RCC 7860 (cell line): ENCODE measurements at regions not wholly inside any gene's neighbourhood (a gene's known extent, or its start where the extent isn't known, plus 50 kb on each side); places are given as distances from the start of the nearest gene placed in this dataset.
"Not testable (repeated sequence)": the region's sequence is repeated elsewhere in the genome, so short reads cannot be mapped to it uniquely, and the experiment has no call there.

ENCODE experiments used
- DNase-seq: peaks from one replicate; pipeline ENCODE4 v3.0.0-alpha.2; 2015; ENCODE audit warnings: low spot score
- FAIRE-seq: peaks from 2 replicates; lab custom pipeline; 2012; peaks lifted over from hg19 to GRCh38; lab: Jason Lieb, UNC

DNA sequence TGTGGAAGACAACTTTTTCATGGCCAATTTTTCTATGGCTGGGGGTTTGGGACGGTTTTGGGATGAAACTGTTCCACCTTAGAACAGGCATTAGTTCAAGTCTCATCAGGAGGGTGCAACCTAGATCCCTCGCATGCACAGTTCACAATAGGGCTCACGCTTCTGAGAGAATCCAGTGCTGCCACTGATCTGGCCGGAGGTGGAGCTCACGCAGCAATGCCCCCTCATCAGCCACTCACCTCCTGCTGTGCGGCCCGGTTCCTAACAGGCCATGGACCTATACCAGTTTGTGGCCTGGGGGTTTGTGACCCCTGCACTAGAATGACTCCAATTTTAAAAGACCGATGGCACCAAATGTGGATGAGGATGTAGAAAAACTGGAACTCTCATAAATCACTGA lies 127.2 kb upstream of the IER5L start:
- FAIRE-seq (no peak), DNase-seq (no peak)

DNA sequence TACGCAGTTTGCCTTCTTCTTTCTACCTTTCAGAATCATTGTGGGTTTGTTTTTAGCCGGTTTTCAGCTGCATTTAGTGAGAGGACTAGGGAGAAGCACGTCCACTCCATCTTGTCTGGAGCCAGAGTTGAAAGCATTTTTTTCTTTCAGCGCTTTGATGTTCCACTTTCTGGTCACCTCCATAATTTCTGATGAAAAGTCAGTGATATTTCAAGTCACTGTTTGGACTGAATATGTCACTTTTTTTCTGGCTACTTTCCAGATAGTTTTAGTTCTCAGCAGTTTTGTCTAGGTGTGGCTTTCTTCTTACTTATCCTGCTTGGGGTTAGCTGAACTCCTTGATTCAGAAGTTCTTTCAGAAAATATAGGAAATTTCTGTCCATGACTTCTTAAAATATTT lies 123.9 kb upstream of the IER5L start:
- DNase-seq (no peak), FAIRE-seq (no peak)

DNA sequence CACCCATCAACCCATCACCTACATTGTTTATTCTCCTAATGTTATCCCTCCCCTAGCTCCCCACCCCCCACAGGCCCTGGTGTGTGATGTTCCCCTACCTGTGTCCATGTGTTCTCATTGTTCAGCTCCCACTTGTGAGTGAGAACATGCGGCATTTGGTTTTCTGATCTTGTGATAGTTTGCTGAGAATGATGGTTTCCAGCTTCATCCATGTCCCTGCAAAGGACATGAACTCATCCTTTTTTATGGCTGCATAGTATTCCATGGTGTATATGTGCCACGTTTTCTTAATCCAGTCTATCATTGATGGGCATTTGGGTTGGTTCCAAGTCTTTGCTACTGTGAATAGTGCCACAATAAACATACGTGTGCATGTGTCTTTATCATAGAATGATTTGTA lies 118.1 kb upstream of the IER5L start:
- not testable (repeated sequence) for DNase-seq, FAIRE-seq

DNA sequence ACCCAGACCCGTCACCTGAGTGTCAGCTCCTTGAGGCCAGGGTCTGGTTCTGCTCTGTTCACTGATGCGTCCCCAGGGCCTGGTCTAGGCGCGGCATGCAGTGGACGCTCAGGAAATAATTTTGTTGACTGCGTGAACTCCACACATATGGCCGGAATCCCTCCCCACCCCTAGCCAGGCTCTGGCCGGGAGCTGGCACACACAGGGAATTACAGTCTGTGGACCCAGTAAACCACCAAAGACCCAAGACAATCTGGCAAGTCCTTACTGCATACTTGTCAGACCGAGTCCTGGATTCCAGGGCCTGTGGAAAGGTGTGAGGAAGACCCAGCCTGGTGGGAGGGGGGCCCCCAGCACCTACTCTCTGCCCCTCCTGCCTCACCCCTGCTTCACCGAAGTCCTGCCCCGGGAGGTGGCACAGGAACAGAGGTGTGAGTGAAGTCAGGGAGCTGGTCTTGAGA lies 113.0 kb upstream of the IER5L start:
- FAIRE-seq (no peak), DNase-seq (no peak)

DNA sequence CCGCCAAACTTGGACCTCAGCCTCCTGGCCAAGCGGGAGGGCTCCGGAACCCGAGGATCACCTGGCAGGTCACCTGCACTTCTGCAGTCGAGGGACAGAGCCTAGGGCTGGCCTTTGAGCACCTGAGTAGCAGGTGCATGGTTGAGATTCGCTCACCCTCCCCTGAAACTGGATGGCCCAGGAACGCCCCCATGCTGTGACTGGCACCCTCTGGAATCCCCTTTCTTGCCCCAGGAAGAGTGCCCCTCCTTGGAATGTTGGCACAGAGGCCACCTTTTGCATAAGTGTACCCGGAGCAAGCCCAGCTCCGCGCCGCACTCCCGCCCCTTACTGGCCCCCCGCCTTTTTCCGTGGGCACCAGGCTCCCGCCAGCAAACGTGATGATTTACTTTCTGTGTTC lies 112.5 kb upstream of the IER5L start:
- FAIRE-seq (no peak), DNase-seq (no peak)

DNA sequence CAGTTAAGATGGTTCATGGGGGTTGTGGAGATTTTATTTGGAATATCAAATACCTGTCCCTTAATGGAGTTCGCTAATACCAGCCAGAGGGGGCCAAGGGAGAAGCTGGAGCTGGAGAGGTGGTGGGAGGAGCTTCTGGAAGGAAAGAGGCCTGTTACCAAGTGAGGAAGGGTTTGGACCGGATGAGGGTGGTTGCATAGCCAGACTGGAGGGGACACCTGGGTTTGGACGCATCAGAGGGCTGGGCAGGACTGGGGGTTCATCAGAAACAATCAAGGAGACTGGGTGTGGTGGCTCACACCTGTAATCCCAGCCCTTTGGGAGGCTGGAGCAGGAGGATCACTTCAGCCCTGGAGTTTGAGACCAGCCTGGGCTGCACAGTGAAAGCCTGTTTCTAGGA lies 111.8 kb upstream of the IER5L start:
- DNase-seq (no peak), FAIRE-seq (no peak)

DNA sequence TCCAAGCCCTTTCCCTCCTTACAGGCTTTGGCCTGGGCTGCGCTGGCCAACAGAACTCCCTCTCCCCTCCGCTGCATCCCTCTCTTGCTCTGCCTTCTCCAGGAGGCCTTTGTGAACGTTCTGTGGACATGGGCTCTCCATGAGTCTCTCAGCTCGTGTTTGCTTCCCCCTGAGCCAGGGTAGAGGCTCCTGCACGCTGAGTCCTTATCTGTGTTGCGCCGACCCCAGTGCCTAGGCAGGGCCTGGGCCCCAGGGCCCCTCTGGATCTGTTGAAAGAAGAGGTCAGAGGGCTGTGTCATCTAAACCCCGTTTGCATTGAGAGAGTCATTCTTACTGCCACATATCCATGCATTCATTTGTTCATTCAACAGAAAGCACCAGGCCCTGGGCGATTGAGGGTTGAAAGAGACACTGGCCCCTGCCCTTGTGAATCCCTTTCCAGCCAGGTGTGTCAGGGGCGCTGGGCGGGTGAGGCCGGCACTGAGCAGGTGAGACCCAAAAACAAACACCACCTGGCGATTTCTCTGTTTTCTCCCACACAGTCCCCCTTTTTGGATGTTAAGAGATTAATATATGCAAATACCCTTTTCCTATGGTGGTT lies 111.2 kb upstream of the IER5L start:
- FAIRE-seq (no peak), DNase-seq (no peak)

DNA sequence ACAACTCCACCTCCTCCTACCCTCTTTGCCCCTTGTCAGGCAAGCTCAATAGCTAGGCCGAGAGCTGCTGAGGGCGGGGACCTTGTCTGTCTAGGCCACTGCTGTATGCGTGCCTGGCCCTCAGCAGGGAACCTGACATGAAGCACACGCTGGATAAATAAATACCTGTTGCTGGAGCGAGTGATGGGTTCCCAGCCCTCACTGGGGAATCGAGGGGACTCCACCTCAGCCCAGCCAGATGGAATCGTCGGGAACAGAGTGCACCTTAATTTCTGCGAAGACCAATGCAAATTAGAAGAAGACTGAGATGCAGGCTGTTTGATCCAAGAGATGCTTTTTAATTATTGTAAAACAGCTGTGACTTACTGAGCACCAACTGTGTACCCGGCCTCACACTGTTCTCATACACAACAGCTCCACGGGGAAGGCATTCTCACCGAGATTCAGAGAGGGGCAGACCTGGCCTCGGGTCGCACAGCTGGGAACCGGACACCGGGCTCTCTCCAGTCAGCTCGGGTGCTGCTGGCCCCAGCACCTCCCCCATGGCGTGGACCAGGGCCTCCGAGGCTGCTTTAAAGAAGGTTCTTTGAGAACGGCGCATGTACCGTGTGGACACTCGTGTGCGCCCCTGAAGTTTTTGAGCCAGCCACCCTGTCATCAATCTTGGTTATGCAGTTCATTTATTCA lies 109.7 kb upstream of the IER5L start:
- FAIRE-seq (no peak), DNase-seq (no peak)

DNA sequence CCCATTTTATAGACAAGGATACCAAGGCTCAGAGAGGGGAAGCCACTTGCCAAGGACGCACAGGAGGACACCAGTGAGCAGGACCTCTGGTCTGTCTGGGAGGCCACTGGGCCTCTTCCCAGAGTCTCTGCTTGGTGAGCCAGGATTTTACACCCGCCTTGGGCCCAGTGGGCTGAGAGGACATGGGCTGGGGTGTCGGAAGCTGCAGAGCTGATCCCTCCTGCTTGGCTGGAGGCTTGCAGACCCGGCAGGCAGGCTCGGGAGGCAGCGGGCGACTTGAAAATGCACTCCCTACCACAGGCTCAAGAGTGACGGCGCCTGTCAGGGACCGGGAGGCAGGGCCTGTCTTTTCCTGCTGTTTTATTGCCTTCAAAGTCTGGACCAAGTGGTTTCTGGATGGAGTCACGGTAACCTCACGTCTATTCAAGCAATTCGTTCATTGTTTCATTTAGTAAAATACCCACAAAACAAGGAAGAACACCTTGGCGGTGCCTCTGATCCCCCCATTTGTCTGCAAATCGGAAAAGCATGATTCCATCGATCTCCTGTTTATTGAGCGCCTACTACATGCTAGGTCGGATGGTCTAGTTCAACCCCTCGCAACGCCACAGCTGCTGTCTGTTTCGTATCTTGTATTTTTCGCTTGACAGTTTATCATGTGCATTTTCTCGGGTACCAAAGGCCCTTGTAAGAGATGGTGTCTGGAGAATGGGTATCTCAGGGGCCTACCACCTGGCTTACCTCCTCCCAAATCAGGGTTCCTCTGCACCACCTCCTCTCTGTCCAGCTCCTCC lies 108.1 kb upstream of the IER5L start:
- FAIRE-seq = no peak
- no peak for DNase-seq

DNA sequence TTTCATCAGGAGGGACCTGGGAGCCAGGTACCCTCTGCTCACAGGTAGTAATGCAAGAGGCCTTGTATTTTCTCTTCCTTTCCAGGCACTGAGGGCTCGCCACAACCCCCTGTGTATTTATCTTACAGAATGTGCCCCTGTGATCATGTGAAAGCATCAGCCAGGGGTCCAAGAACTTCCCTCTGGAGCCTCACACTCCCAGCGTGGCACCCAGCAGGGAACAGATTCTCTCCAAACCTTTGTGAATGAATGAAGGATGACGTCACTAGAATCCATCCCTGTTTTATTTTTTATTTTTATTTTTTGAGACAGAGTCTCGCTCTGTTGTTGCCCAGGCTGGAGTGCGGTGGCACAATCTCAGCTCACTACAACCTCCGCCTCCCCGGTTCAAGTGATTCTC lies 107.3 kb upstream of the IER5L start:
- no peak for DNase-seq
- no peak for FAIRE-seq

DNA sequence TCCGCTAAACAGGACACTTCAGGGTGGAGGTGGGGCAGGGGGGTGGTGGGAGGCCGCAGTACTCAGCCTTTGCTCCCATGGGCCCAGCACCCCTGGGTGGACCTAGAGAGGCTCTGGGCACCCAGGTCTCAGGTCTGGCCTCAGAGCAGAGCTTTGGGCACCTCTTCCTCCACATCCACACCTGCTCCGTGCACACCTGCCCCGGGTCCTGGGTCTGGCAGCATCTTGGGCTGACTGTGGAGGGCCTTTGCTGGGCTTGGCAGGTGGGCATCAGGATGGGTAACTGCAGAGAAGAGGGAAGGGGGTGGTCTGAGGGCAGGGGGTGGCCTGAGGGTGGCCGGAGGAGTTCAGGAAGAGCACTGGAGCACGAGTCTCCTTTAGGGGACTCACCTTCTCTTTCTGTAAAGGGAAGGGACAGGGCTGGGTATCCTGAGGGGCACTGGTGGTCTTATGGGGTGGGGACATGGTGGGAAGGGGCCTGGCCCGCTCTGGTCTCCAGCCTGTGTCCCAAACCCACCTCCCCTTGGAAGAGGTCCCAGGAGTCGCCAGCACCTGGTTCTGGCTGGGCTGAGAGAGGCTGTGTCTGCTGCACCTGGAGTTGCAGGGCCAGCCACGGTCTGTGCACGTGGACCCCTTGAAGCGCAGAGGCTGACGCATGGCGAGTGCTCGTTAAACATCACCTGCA lies 106.7 kb upstream of the IER5L start:
- DNase-seq (no peak), FAIRE-seq (no peak)

DNA sequence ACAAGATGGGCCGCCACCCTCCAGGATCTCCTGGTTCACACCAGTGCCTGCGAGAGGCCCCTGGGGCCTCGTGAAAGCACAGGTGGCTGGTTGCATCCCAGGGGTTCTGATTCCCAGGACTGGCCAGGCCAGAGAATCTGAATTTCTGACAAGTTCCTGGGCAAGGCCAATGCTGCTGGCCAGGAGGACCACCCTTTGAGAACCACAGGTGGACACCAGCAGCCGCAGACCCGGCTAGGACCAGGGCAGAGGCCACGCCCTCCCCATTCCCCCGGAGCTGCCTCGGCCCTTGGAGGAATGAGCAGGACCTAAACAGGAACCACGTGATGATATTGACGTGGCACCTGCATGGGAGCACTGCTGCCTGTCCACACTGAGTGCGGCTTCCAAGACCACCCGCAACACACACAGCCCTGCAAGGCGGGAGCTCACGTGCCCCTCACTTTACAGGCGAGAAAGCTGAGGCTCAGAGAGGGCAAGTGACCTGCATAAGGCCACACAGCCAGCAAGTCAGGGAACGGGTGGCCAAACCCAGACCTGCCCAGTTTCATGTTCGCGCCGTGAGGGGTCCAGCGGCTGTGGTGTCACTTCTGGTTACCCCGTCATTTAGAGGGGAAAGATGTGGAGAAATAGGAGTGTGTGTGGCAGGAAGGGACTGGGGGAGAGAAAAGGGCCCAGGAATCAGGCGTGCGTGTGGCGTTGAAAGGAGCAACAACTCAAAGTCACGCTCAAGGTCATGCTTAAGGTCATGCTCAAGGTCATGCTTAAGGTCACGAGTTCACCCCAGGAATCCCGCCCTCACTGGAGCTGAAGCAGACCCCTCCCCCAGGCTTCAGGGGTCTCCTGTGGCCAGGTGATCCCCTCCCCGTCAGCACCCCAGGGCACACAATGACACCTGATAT lies 105.9 kb upstream of the IER5L start:
- FAIRE-seq (no peak), DNase-seq (no peak)

DNA sequence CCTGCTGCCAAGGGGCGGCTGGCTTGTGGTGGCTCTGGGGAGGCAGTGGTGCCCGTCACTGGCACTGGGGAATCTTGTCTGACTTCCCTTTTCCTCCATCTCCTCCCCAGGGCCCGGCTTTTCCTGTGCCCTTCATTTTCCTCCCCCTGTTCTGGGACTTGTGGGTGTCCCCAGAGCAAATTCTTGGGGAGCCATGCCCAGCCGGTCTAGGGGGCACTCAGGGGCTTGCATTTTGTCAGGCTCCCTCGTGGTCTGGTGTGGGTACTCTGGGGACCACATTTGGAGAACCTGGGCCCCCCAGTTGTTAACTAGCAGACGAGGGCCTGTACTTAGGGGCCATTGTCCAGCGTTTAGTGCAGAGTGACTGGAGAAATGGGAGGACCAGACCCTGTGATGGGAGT lies 105.2 kb upstream of the IER5L start:
- no peak for DNase-seq
- FAIRE-seq = no peak

DNA sequence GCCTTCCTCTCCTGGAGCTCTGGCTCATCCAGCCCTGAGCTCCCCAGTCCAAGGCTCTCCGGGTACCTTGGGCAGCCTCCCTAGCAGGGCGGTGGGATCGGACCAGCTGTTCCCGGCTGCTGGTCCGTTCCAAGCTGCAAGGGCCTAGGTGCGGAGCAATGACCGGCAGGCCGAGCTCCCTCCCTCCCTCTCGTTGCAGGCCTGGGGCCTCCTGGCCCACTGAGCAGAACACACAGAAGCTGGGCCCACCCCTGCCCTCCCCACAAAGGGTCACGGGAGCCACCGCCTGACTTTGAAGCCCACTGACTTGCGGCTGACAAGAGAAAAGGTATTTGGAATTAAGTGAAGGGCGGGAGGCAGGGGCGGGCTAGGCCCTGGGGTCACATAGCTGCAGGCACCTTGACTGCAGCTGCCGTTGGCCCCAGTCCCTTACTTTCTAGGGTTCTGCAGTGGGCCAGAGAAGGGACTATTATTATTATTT lies 104.7 kb upstream of the IER5L start:
- FAIRE-seq (no peak), DNase-seq (no peak)

DNA sequence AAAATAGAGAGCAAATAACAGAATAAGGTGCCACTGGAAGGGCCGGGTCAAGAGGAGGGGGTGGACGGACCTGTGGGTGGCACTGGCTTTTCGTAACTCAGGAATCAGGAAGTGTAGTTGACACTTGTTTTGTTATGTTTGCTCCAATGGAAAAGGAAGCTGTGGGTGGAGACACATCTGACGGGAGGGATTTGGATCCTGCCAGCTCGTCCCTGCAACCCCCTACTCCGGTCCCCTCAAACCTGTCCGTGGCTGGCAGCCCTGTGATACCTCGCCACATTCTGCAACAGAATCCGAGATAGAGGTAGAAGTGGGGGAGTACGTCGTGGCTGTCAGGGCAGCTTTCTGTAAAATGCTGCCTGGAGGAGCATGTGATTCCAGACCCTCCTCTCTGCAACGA lies 104.2 kb upstream of the IER5L start:
- FAIRE-seq (no peak), DNase-seq (no peak)

DNA sequence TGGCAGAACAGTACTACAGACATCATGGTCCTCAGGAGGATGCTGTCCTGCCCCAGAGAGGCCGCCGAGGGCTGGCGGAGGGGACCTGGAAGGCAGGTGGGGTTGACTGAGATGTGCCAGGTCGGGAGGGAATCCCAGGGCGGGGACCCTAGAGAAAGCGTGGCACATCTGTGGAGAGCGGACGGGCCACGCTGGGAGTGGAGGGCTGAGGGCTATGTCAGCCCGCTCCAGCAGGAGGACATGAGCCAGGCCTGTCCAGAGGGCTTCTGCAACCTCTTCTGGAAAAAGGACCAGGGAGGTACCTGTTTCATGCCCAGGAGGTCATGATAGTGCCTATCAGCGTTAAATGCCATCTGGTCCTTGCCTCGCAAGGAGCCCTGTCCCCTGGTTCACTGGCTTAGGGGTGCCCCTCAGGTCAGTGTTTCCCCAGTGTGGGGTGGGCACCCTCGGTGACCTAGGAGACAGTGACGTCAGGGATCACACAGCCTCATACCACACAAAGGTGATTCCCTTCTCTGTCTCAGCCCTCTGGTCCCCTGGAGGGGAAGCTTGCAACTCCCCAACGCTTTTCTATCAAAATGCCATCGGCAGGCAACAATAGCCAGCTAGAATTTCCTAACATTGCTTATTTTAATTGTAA lies 103.6 kb upstream of the IER5L start:
- DNase-seq = no peak
- FAIRE-seq = no peak

DNA sequence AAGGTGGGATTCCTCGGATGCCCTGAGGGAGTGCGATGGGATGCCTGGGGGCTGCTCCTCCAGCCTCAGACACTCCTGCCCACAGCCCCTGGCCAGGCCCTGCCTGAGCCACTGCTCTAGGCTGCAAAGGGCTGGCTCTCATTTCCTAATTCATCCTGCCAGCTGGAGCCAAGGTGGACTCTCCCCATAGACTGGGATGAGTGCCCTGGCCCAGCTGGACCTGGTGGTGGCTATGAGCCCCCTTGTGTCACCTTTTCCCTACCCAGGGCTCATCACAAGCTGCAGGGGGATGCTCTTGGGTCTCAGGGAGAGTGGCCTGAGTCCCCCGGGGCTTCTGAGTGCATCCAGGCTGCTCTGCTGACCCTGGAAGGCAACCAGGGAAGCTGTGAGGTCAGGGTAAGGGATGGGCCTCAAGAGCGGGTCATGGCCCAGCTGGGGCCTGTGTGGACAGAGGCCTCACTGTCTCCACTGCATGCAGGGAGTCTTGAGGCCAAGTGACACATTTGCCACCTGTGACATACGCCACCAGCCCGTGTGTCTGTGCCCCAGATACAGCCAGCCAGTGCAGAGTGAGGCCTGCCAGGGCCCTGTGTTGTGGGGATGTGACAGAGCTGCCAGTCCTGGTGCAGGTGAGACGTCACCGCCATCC lies 102.7 kb upstream of the IER5L start:
- no peak for DNase-seq

DNA sequence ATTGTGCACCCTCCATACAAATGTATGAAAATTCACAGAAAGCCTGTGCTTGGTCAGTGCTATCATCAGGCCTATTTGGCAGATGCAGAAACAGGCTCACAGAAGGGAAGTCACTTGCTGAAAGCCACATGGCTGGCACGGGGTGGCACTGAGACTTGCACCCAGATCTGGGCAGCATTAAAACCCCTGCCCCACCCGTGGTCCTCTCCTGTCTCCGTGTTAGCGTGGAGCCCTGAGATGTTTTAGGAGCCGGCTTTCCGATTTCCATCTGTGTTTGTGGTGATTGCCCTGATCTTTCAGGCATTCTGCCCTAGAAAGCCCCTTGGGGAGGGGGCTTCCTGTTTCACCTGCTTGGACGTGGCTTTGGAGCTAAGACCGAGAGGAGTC lies 102.2 kb upstream of the IER5L start:
- DNase-seq (no peak), FAIRE-seq (no peak)

More for the DNA sequence above, 102.7 kb upstream of the IER5L start:
- FAIRE-seq = no peak
